AG08395 (cell line): ENCODE measurements at regions not wholly inside any gene's neighbourhood (a gene's known extent, or its start where the extent isn't known, plus 50 kb on each side); places are given as distances from the start of the nearest gene placed in this dataset.

Experiments used
- DNase-seq: peaks from one replicate; pipeline ENCODE4 v3.0.0; 2012; ENCODE audit warnings: mixed read lengths, low spot score

GRCh38 chr4:158007566-158007965 is 165.3 kb downstream of the GASK1B start:
- no peak for DNase-seq

- no peak for DNase-seq
Measured at GRCh38 chr4:158006990-158007389, 165.8 kb downstream of the GASK1B start.

GRCh38 chr4:158005021-158005420 is 167.8 kb downstream of the GASK1B start:
- no peak for DNase-seq

- DNase-seq: no peak
Measured at GRCh38 chr4:158004101-158004500, 168.7 kb downstream of the GASK1B start.

- DNase-seq: no peak
Measured at GRCh38 chr4:158003212-158003611, 169.6 kb downstream of the GASK1B start.

GRCh38 chr4:158002173-158002572 is 170.7 kb downstream of the GASK1B start:
- no peak for DNase-seq

- no peak for DNase-seq
Measured at GRCh38 chr4:158001756-158002155, 171.1 kb downstream of the GASK1B start.

- DNase-seq: no peak
Measured at GRCh38 chr4:157999723-158000122, 173.1 kb downstream of the GASK1B start.

GRCh38 chr4:157997296-157997695 is 175.5 kb downstream of the GASK1B start:
- no peak for DNase-seq

GRCh38 chr4:157996061-157997028 is 176.5 kb downstream of the GASK1B start:
- DNase-seq: no peak

- peak; percentile 6 for DNase-seq
Measured at GRCh38 chr4:157994863-157995262, 178.0 kb downstream of the GASK1B start.

- no peak for DNase-seq
Measured at GRCh38 chr4:157992948-157993839, 179.6 kb downstream of the GASK1B start.

- DNase-seq: peak; percentile 40
Measured at GRCh38 chr4:157992038-157992705, 180.7 kb downstream of the GASK1B start.

GRCh38 chr4:157988641-157989040 is 184.2 kb downstream of the GASK1B start:
- DNase-seq: no peak

- no peak for DNase-seq
Measured at GRCh38 chr4:157984285-157984911, 188.4 kb downstream of the GASK1B start.

GRCh38 chr4:157983300-157983699 is 189.5 kb downstream of the GASK1B start:
- no peak for DNase-seq

GRCh38 chr4:157980158-157980557 is 192.7 kb downstream of the GASK1B start:
- no peak for DNase-seq

- DNase-seq: peak; percentile 72
Measured at GRCh38 chr4:157978680-157979361, 194.0 kb downstream of the GASK1B start.

- no peak for DNase-seq
Measured at GRCh38 chr4:157977086-157977485, 195.7 kb downstream of the GASK1B start.

- DNase-seq: no peak
Measured at GRCh38 chr4:157973297-157973696, 199.5 kb downstream of the GASK1B start.

GRCh38 chr4:157964463-157964862 is 208.4 kb downstream of the GASK1B start:
- no peak for DNase-seq
